Tibial nerve (tissue), 4 donors: ENCODE measurements at regions not wholly inside any gene's neighbourhood (a gene's known extent, or its start where the extent isn't known, plus 50 kb on each side); places are given as distances from the start of the nearest gene placed in this dataset.
"Not testable (repeated sequence)": the region's sequence is repeated elsewhere in the genome, so short reads cannot be mapped to it uniquely, and the experiment has no call there.

Experiments
- EP300 ChIP-seq, 2 donors: sonication (generic); formaldehyde crosslinking; IDR thresholded peaks; one replicate each; pipeline ENCODE4 v1.6.1; 2017; ENCODE audit warnings: antibody characterized with exemption in 2 of 2, mild to moderate bottlenecking in 1 of 2
- TF ChIP-seq, protein P1 (sequence below), 5 experiments: fragments of 200-600 bp in 3 of 5; fragments of 450-650 bp in 2 of 5; sonication (generic) in 3 of 5; IDR thresholded peaks; one replicate each; pipeline ENCODE4 v1.5.1; 2016 to 2019; ENCODE audit warnings: antibody characterized with exemption in 5 of 5, mild to moderate bottlenecking in 3 of 5, moderate library complexity in 2 of 5

DNA sequence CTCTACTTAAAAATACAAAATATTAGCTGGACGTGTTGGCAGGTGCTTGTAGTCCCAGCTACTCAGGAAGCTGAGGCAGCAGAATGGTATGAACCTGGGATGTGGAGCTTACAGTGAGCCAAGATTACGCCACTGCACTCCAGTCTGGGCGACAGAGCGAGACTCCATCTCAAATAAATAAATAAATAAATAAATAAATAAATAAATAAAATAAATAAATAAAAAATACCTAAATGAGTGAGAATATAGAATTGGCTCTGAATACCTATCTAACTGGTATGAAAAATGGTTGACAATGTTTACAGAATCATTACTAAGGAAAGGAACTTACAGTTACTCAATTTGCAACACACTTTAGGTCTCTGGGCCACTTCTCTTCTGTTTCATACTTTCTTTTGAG lies 389.6 kb upstream of the TECRL start:
- TF ChIP-seq, protein P1, sequence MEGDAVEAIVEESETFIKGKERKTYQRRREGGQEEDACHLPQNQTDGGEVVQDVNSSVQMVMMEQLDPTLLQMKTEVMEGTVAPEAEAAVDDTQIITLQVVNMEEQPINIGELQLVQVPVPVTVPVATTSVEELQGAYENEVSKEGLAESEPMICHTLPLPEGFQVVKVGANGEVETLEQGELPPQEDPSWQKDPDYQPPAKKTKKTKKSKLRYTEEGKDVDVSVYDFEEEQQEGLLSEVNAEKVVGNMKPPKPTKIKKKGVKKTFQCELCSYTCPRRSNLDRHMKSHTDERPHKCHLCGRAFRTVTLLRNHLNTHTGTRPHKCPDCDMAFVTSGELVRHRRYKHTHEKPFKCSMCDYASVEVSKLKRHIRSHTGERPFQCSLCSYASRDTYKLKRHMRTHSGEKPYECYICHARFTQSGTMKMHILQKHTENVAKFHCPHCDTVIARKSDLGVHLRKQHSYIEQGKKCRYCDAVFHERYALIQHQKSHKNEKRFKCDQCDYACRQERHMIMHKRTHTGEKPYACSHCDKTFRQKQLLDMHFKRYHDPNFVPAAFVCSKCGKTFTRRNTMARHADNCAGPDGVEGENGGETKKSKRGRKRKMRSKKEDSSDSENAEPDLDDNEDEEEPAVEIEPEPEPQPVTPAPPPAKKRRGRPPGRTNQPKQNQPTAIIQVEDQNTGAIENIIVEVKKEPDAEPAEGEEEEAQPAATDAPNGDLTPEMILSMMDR (IDR thresholded peaks at IDR 0.05) = not testable (repeated sequence)
- TF ChIP-seq EP300 (IDR thresholded peaks at IDR 0.05) = not testable (repeated sequence)
